Activated naive CD4-positive, alpha-beta T cell treated with anti-CD3 and anti-CD28 coated beads, Interleukin-2, amount 10 ng/mL, durations not matched to agents 7 days and 5 days (primary cell): ENCODE measurements at regions not wholly inside any gene's neighbourhood (a gene's known extent, or its start where the extent isn't known, plus 50 kb on each side); places are given as distances from the start of the nearest gene placed in this dataset.
"Not testable (repeated sequence)": the region's sequence is repeated elsewhere in the genome, so short reads cannot be mapped to it uniquely, and the experiment has no call there.

ENCODE experiments used
- CTCF ChIA-PET: fragments of 350-600 bp; sonication (Branson Sonifier 250); formaldehyde crosslinking; loops from one replicate; lab custom pipeline; 2021; ENCODE audit warnings: antibody characterized with exemption; lab: Charles Lee
- DNase-seq: peaks from one replicate; pipeline ENCODE4 v3.0.0-alpha.2; 2020
- H3K27ac Mint-ChIP-seq: one replicate; pipeline ENCODE4 v1.8.0; 2021; ENCODE audit warnings: mild to moderate bottlenecking, moderate library complexity, mixed read lengths
- H3K27me3 Mint-ChIP-seq: one replicate; pipeline ENCODE4 v1.8.0; 2021; ENCODE audit warnings: mild to moderate bottlenecking, mixed read lengths
- H3K36me3 Mint-ChIP-seq: one replicate; pipeline ENCODE4 v1.8.0; 2021; ENCODE audit warnings: mixed read lengths
- H3K4me1 Mint-ChIP-seq: one replicate; pipeline ENCODE4 v1.8.0; 2021; ENCODE audit warnings: mixed read lengths
- H3K4me3 Mint-ChIP-seq: one replicate; pipeline ENCODE4 v1.8.0; 2021; ENCODE audit warnings: mild to moderate bottlenecking, moderate library complexity, mixed read lengths
- H3K9me3 Mint-ChIP-seq: one replicate; pipeline ENCODE4 v1.8.0; 2021; ENCODE audit warnings: mixed read lengths

DNA sequence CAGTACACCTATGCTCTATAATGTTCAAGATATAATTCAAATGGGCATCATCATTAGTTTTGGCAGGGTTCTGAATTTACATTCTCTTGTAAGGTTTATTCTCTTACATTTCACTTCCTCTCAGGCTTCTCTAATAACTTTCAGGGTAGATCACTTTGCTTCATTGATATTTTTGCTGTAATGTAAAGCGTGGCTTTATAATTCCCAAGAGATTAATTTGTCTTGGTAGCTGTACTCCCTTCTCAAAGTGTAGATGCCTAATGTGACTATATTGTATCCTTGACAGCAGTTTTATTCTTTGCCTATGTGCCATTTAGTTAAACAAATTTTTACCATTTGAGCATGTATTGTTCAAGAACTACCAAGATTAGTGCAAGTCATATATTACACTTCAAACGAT, 889.1 kb downstream of the TAF11L14 start:
- Mint-ChIP-seq H3K4me1 (no peaks in the 10 kb centered on the region), H3K4me3 (no peak overlapping the region), H3K36me3 (no peaks in the 10 kb centered on the region), H3K27me3 (no peaks in the 10 kb centered on the region), H3K9me3 (peaks cover 1% of the 10 kb centered on the region), H3K27ac (no peak overlapping the region)
- DNase-seq: no peak
- CTCF ChIA-PET: no interaction called here

- no peak overlapping the region for H3K4me3 Mint-ChIP-seq
- H3K27me3 Mint-ChIP-seq: no peaks in the 10 kb centered on the region
- DNase-seq: no peak
- CTCF ChIA-PET: no interaction called here
- H3K4me1 Mint-ChIP-seq: no peaks in the 10 kb centered on the region
- H3K9me3 Mint-ChIP-seq: no peaks in the 10 kb centered on the region
- no peak overlapping the region for H3K27ac Mint-ChIP-seq
- no peaks in the 10 kb centered on the region for H3K36me3 Mint-ChIP-seq
Measured at GRCh38 chr5:18526792-18527405, 892.6 kb downstream of the TAF11L14 start.

DNA sequence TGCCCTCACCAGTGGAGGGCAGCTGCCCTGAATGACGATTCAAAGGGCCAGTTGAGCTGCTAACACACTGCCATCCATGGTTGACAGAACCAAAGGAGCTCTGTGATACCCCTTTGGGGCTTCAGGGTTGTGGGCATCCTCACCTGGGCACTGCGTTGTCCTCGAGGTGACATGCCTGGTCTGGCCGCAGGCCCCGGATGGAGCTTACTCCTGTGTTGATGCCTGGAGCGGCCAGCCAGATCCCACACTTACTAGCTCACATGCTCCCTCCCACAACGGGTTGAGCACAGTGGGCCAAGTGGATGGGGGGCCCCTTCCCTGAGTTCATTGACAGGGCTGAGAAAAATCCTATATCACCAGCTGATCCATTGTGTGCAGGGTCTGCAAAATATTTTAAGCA, 898.9 kb downstream of the TAF11L14 start:
- no peaks in the 10 kb centered on the region for H3K27me3 Mint-ChIP-seq
- no peak overlapping the region for H3K4me3 Mint-ChIP-seq
- CTCF ChIA-PET: no interaction called here
- no peak overlapping the region for H3K27ac Mint-ChIP-seq
- no peaks in the 10 kb centered on the region for H3K4me1 Mint-ChIP-seq
- peaks cover 14% of the 10 kb centered on the region for H3K9me3 Mint-ChIP-seq
- H3K36me3 Mint-ChIP-seq: no peaks in the 10 kb centered on the region
- DNase-seq: no peak

GRCh38 chr5:18534119-18534518, 899.9 kb downstream of the TAF11L14 start:
- H3K9me3 Mint-ChIP-seq: peaks cover 16% of the 10 kb centered on the region
- no peaks in the 10 kb centered on the region for H3K4me1 Mint-ChIP-seq
- no peak overlapping the region for H3K4me3 Mint-ChIP-seq
- no peak for DNase-seq
- CTCF ChIA-PET: no interaction called here
- H3K27me3 Mint-ChIP-seq: no peaks in the 10 kb centered on the region
- no peaks in the 10 kb centered on the region for H3K36me3 Mint-ChIP-seq
- H3K27ac Mint-ChIP-seq: no peak overlapping the region

GRCh38 chr5:18535753-18536152, 901.5 kb downstream of the TAF11L14 start:
- CTCF ChIA-PET: not testable (repeated sequence)

DNA sequence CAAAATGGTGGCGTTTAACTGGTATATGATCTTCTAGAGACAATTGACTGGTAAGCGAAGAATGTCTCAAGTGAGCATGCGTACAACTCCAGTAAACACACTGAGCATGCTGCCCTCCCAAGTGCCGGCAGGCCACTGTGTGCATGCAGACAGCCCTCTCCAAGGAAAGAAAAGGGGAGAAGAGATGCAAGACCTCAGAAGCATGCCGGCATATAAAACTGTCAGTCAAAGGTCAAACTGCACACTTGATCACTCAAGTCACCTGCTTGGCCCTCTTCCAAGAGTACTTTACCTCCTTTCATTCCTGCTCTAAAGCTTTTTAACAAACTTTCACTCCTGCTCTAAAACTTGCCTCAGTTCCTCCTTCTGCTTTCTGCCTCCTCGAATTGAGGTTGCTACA, 910.2 kb downstream of the TAF11L14 start:
- Mint-ChIP-seq H3K36me3 (no peaks in the 10 kb centered on the region), H3K27ac (no peak overlapping the region), H3K4me1 (no peaks in the 10 kb centered on the region), H3K27me3 (no peaks in the 10 kb centered on the region), H3K4me3 (no peak overlapping the region), H3K9me3 (peaks cover 9% of the 10 kb centered on the region)
- CTCF ChIA-PET: no interaction called here
- DNase-seq: no peak

More at GRCh38 chr5:18535753-18536152, 901.5 kb downstream of the TAF11L14 start:
- H3K27me3 Mint-ChIP-seq, H3K36me3 Mint-ChIP-seq, H3K4me3 Mint-ChIP-seq, H3K4me1 Mint-ChIP-seq, H3K27ac Mint-ChIP-seq, DNase-seq: not testable (repeated sequence)
- peaks cover 23% of the 10 kb centered on the region for H3K9me3 Mint-ChIP-seq

DNA sequence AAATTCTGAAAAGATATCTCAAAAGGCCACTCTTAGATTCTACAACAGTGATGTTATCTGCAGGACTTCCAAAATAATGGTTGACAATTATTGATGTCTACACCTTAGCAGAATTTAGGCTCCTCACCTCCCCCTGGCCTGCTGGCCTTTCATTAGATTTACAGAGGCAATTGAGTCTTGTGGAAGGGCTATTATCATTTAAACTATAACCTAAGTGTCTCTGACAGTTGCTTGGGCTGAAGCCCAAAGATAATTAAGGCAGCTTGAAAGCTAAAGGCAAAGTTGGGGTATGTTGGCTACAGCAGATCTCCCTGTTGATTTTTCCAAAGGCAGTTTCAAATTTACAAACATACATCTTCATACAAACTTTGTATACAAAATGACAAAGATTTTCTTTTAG, 912.3 kb downstream of the TAF11L14 start:
- Mint-ChIP-seq H3K27me3 (no peaks in the 10 kb centered on the region), H3K36me3 (no peaks in the 10 kb centered on the region), H3K4me1 (no peaks in the 10 kb centered on the region), H3K9me3 (peaks cover 4% of the 10 kb centered on the region), H3K27ac (no peak overlapping the region), H3K4me3 (no peak overlapping the region)
- DNase-seq: no peak
- CTCF ChIA-PET: no interaction called here

DNA sequence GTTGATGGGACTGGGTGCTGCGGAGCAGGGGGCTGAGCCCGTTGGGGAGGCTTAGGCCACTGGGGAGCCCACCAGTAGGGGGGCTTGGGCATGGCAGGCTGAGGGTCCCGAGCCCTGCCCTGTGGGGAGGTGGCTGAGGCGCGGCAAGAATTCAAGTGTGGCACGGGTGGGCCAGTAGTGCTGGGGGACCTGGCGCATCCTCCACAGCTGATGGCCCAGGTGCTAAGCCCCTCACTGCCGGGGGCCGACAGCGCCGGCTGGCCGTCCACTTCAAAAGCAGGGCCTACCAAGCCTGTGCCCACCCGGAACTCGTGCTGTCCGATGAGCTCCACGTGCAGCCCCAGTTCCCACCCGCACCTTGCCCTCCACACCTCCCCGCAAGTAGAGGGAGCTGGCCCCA, 917.5 kb downstream of the TAF11L14 start:
- Mint-ChIP-seq H3K9me3 (peaks cover 12% of the 10 kb centered on the region), H3K4me3 (no peak overlapping the region), H3K27me3 (no peaks in the 10 kb centered on the region), H3K36me3 (no peaks in the 10 kb centered on the region), H3K4me1 (no peaks in the 10 kb centered on the region), H3K27ac (no peak overlapping the region)
- CTCF ChIA-PET: no interaction called here
- no peak for DNase-seq

DNA sequence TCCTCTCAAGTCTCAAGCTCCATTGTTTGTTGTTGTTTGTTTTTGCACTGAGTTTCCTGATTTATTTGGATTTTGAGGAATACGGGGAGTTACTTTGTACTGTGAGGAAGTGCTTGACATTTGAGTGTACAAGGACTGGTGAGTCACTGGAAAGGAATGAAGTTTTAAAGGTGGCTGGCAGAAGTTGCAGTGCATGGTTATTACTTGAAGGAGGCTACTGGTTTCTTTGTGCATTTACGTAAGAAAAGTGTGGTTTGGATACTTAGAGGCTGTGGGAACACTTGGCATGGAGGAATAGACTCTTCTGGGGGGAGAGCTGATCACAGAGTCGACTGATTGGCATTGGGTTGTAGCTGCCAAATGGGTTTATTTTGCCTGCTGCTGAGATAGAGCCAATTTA, 919.0 kb downstream of the TAF11L14 start:
- Mint-ChIP-seq H3K27me3 (no peaks in the 10 kb centered on the region), H3K36me3 (no peaks in the 10 kb centered on the region), H3K27ac (no peak overlapping the region), H3K4me3 (no peak overlapping the region), H3K4me1 (no peaks in the 10 kb centered on the region), H3K9me3 (peaks cover 12% of the 10 kb centered on the region)
- CTCF ChIA-PET: interaction anchor here (0.8 kb wide), 1 partner anchor 145 kb away, joined by 3 read pairs; no protein-coding TSS in a partner anchor
- no peak for DNase-seq

DNA sequence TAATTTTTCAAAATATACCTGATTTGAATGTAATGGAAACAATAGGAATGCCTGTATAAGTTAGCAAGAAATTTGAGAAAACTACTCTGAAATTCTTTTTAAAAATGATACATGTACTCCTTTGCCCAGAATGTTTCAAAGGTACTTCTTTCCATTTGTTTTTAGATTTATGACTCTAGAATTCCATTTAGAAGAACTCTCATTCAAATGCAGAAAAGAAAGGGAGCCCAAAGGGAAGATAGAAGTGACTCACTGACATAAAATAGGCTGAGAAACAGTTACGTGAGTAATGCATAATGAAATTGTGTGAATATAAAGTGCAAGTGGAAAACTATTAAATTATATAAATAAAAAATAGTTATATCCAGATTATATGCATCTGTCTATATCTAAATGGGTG, 926.3 kb downstream of the TAF11L14 start:
- DNase-seq: no peak
- Mint-ChIP-seq H3K9me3 (no peaks in the 10 kb centered on the region), H3K27me3 (no peaks in the 10 kb centered on the region), H3K4me3 (no peak overlapping the region), H3K36me3 (no peaks in the 10 kb centered on the region), H3K4me1 (no peaks in the 10 kb centered on the region), H3K27ac (no peak overlapping the region)
- CTCF ChIA-PET: no interaction called here

DNA sequence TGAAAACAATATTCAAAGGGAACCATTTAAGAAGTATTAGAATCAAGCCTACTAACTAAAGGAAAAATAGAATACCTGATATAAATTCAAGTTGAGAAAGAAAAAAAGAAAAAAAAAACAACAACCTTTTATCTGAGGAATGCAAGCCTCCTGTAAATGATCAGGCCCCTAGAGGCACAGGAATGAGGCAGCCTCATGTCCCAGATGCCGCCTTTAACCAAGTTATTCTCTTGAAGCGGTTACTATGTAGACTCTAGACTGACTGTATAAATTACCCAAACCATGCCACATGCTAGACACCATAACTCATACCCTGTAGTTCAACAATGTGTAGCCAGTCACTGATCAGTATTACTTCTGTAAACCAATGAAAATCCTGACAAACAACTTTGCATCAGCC, 929.6 kb downstream of the TAF11L14 start:
- no peak overlapping the region for H3K27ac Mint-ChIP-seq
- no peaks in the 10 kb centered on the region for H3K4me1 Mint-ChIP-seq
- H3K9me3 Mint-ChIP-seq: no peaks in the 10 kb centered on the region
- no peak for DNase-seq
- no peaks in the 10 kb centered on the region for H3K27me3 Mint-ChIP-seq
- H3K36me3 Mint-ChIP-seq: no peaks in the 10 kb centered on the region
- CTCF ChIA-PET: no interaction called here
- no peak overlapping the region for H3K4me3 Mint-ChIP-seq

DNA sequence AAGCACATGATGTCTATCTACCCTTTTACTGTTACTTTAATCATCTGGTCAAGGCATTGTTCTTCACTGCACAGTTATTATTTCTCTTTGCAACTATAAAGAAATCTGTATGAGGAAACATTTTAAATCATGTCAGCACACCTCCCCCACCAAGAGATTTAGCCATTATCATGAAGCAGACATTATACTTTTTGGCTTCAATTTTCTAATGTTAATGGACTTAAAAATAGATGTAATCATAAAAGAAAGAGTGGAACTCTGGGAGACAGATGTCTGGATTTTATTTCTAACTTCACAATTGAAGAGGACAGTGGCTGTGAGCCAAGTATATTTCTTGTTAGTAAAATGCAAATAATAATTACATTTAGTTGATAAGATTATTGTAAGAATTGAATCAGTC, 932.4 kb downstream of the TAF11L14 start:
- no peak overlapping the region for H3K27ac Mint-ChIP-seq
- H3K4me3 Mint-ChIP-seq: no peak overlapping the region
- DNase-seq: no peak
- CTCF ChIA-PET: no interaction called here
- H3K27me3 Mint-ChIP-seq: no peaks in the 10 kb centered on the region
- H3K9me3 Mint-ChIP-seq: no peaks in the 10 kb centered on the region
- H3K36me3 Mint-ChIP-seq: no peaks in the 10 kb centered on the region
- no peaks in the 10 kb centered on the region for H3K4me1 Mint-ChIP-seq

DNA sequence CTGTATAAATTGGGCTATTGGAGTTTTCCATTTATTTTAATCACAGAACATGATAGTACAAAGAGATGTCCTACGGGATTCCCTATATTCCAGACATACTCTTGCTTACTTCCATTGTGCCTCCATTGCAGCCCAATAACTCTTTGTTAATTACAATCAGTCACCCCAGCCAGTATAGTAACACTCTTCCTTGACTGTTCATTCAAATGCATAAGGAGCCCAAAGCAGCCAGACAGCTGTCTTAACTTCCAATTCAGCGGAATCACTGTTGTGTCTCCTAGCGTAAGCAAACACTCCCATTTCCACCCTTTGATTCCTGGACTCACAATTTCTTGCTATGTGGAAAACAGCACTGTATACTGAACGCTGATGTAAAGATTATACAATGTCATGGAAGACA, 942.3 kb downstream of the TAF11L14 start:
- Mint-ChIP-seq H3K9me3 (peaks cover 2% of the 10 kb centered on the region), H3K27ac (no peak overlapping the region), H3K4me3 (no peak overlapping the region), H3K4me1 (no peaks in the 10 kb centered on the region), H3K27me3 (no peaks in the 10 kb centered on the region), H3K36me3 (no peaks in the 10 kb centered on the region)
- CTCF ChIA-PET: no interaction called here
- no peak for DNase-seq

DNA sequence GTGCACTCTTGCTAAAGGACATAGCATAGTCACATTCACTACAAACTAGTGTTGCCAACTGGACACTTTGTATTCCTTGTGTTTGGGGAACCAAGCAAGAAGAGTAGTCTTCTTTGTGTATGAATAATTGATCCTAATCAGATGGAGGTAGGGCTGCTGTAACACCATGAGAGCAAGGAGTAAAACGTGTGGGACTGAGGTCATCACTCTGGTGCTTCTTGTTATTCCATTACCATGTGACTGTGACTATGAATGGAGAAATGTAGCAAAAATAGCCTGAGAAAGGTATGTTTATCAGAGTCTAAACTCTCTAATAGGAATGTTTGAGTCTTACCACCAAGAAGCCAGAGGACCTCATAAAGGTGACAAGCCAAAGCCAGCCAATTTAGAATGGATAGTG, 966.9 kb downstream of the TAF11L14 start:
- no peak for DNase-seq
- H3K4me1 Mint-ChIP-seq: no peaks in the 10 kb centered on the region
- H3K36me3 Mint-ChIP-seq: no peaks in the 10 kb centered on the region
- CTCF ChIA-PET: interaction anchor here (0.9 kb wide), 1 partner anchor 36 kb away, joined by 3 read pairs; no protein-coding TSS in a partner anchor
- H3K27ac Mint-ChIP-seq: no peak overlapping the region
- H3K27me3 Mint-ChIP-seq: no peaks in the 10 kb centered on the region
- no peak overlapping the region for H3K4me3 Mint-ChIP-seq
- H3K9me3 Mint-ChIP-seq: peaks cover 6% of the 10 kb centered on the region

GRCh38 chr5:18602402-18602801, 968.1 kb downstream of the TAF11L14 start:
- CTCF ChIA-PET: interaction anchor here (0.9 kb wide), 1 partner anchor 37 kb away, joined by 3 read pairs; no protein-coding TSS in a partner anchor
- Mint-ChIP-seq H3K4me1 (no peaks in the 10 kb centered on the region), H3K27me3 (no peaks in the 10 kb centered on the region), H3K27ac (no peak overlapping the region), H3K4me3 (no peak overlapping the region), H3K36me3 (no peaks in the 10 kb centered on the region), H3K9me3 (peaks cover 6% of the 10 kb centered on the region)
- DNase-seq: no peak
